T47D (cell line): ENCODE measurements at regions not wholly inside any gene's neighbourhood (a gene's known extent, or its start where the extent isn't known, plus 50 kb on each side); places are given as distances from the start of the nearest gene placed in this dataset.

Experiments
- DNase-seq, 2 experiments: peaks; one replicate each; pipeline versions ENCODE4 v3.0.0 to v3.0.0-alpha.2; 2011 to 2012; ENCODE audit warnings: low read depth in 1 of 2, low spot score in 1 of 2
- JUND ChIP-seq: IDR thresholded peaks from 2 replicates; pipeline ENCODE4 v1.6.1; 2012; ENCODE audit warnings: low read depth
- in situ Hi-C: cut with HindIII; loops from 2 replicates; pipeline ENCODE4 v1.10.0; 2016; ENCODE audit warnings: low sequenced_read_pairs, low pct_unique_long_range_greater_than_20kb

- TF ChIP-seq JUND = no peak
- in situ Hi-C loops = no loop called here
- no peak for DNase-seq
Measured at GRCh38 chr13:106263801-106264200, 271.7 kb downstream of the EFNB2 start.

- DNase-seq = no peak
- TF ChIP-seq JUND = no peak
- in situ Hi-C loops = no loop called here
Measured at GRCh38 chr13:106262886-106263285, 272.6 kb downstream of the EFNB2 start.

- TF ChIP-seq JUND = no peak
- in situ Hi-C loops = no loop called here
Measured at GRCh38 chr13:106261450-106261849, 274.0 kb downstream of the EFNB2 start.

DNA sequence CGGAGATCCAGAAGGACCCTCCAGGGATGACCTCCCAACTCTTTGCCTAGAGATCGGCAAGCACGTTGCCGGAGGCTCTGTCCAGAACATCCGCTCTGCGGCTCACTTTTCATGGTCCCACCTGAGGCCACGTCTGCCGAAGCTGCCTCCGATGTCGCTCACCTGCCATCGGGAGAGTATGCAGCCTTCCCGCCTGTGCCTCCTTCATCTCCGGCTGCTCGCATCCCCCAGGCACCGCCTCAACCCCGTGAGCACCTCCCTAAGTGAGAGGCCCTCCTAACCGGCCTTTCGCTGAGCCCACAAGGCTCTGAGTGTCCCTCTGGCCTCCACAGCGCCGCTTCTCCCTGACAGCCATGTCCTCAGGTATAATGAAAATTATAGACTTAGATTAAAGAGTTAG, 275.1 kb downstream of the EFNB2 start:
- in situ Hi-C loops = no loop called here
- DNase-seq = no peak
- no peak for TF ChIP-seq JUND

More at GRCh38 chr13:106261450-106261849, 274.0 kb downstream of the EFNB2 start:
- DNase-seq = no peak

GRCh38 chr13:106259928-106260327, 275.5 kb downstream of the EFNB2 start:
- in situ Hi-C loops = no loop called here
- no peak for TF ChIP-seq JUND
- no peak for DNase-seq

GRCh38 chr13:106246666-106247188, 288.7 kb downstream of the EFNB2 start:
- DNase-seq = no peak
- in situ Hi-C loops = no loop called here
- TF ChIP-seq JUND = no peak

GRCh38 chr13:106246242-106246641, 289.2 kb downstream of the EFNB2 start:
- no peak for DNase-seq
- TF ChIP-seq JUND = no peak
- in situ Hi-C loops = no loop called here

DNA sequence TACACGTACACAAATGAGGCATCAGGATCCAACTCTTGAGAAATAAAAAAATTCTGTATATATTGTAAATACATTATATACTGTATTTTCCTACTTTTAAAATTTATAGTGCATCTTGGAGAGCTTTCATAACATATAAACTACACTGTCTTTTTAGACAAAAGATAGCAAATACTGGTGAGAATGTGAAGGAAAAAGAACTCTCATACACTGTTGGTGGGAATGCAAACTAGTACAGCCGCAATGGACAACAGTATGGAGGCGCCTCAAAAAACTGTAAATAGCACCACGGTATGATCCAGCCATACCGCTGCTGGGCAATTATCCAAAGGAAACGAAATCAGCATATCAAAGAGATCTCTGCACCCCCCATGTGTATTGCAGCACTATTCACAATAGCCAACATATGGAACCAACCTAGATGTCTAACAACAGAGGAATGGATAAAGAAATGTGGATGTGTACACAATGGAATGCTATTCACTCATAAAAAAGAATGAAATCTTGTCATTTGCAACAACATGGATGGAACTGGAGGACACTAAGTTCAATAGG, 292.4 kb downstream of the EFNB2 start:
- no peak for TF ChIP-seq JUND
- no peak for DNase-seq
- in situ Hi-C loops = no loop called here

GRCh38 chr13:106241974-106242953, 293.2 kb downstream of the EFNB2 start:
- no peak for TF ChIP-seq JUND
- in situ Hi-C loops = no loop called here
- no peak for DNase-seq

GRCh38 chr13:106238690-106239089, 296.8 kb downstream of the EFNB2 start:
- no peak for TF ChIP-seq JUND
- no peak for DNase-seq
- in situ Hi-C loops = no loop called here

DNA sequence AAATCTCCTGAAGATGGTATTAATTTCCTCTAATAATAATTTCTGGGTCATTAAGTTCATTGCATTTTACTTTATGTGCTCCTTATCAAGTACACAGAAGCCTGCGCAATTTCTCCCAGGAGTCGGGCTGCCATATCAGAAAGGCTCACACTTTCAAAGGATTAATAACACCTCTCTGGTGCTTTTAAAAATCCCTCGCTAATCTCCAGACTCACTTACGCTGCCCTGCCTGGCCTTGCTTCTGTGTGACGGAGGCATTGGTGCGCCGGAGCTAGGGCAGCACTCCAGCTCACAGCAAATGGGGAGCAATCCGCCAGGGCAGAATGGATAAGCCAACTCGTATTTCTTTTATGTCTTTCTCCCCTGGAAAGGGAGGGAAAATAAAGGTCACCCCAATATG, 300.8 kb downstream of the EFNB2 start:
- no peak for DNase-seq
- in situ Hi-C loops = no loop called here
- TF ChIP-seq JUND = no peak

DNA sequence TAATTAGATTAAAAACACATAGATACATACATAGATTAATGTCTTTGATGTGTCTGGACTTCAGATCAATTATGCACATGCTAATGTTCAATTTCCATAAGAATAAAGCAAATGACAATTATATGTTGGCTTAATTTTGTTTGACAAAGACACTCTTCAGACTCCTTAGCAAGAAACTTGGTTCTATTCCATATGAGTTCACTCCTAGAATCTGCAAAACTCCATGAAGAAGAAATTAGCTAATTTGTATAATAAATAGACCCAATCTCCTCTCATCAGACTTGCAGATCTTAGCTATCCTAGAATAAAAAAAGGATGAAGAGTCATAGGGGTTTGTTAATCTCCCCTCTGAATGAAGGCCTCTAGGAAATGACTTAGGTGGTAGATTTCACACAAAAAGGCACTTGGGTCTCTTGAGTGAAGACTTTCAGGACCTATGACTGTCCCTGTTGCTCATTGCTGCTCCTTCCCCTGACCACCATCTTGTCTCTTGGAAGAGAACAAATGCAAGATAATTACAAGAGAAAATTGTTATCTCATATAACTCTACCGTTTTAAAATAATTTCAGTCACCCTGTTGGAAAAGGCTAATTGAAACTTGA, 302.2 kb downstream of the EFNB2 start:
- no peak for DNase-seq
- no peak for TF ChIP-seq JUND
- in situ Hi-C loops = no loop called here

DNA sequence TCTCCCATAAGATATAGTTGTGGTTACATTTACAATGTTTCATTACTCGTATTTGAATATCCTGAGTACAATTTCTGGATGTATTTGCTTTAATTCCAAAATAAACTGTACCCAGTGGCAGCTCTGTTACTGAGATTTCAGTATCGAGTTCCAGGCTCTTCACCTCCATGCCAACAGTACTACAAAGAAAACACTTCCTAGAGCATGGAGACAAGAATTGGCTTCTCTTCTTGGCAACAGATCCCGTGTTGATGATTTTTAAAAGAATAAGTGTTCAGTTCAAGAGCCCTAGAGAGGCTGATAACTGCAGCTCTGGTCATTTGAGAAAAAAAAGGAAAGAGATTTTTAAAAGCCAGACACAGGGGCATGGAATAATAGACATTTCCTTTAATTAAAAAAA, 302.8 kb downstream of the EFNB2 start:
- TF ChIP-seq JUND = no peak
- in situ Hi-C loops = no loop called here
- DNase-seq = no peak
